ENCODE measurements at regions not wholly inside any gene's neighbourhood (a gene's known extent, or its start where the extent isn't known, plus 50 kb on each side); places are given as distances from the start of the nearest gene placed in this dataset.
A peak's percentile ranks its signal among the peaks of the same experiment; 100 is the strongest.

- Histone ChIP-seq H2AFZ (replicated peaks) (no peak overlapping the region), H3K9me3 (ENCODE audit: low read depth) (no peaks in the 10 kb centered on the region), H4K20me1 (ENCODE audit: low read depth) (no peaks in the 10 kb centered on the region), H3K27ac (no peak overlapping the region), H3K4me3 (no peak overlapping the region), H3K4me1 (no peaks in the 10 kb centered on the region), H3K9ac (no peak overlapping the region), H3K4me2 (no peak overlapping the region), H3K36me3 (no peaks in the 10 kb centered on the region), H3F3A (ENCODE audit: low read depth) (no peaks in the 10 kb centered on the region), H3K79me2 (ENCODE audit: low read depth) (no peaks in the 10 kb centered on the region), H3K27me3 (no peaks in the 10 kb centered on the region)
- no peak for DNase-seq (ENCODE audit: low spot score)
- H3K27ac Mint-ChIP-seq: no peak overlapping the region
- no peak for TF ChIP-seq CTCF (IDR thresholded peaks at IDR 0.05)
- no peaks in the 10 kb centered on the region for H3K4me1 Mint-ChIP-seq
- H3K36me3 Mint-ChIP-seq: no peaks in the 10 kb centered on the region
- no peaks in the 10 kb centered on the region for H3K9me3 Mint-ChIP-seq
- no peak overlapping the region for H3K4me3 Mint-ChIP-seq
- no peaks in the 10 kb centered on the region for H3K27me3 Mint-ChIP-seq (ENCODE audit: insufficient read depth, low read depth)
Observed at GRCh38 chr6:74871757-74872156, 334.1 kb downstream of the COL12A1 start.

- Mint-ChIP-seq H3K9me3 (no peaks in the 10 kb centered on the region), H3K27ac (no peak overlapping the region), H3K4me3 (no peak overlapping the region), H3K36me3 (no peaks in the 10 kb centered on the region), H3K4me1 (no peaks in the 10 kb centered on the region), H3K27me3 (ENCODE audit: insufficient read depth, low read depth) (no peaks in the 10 kb centered on the region)
- H3K36me3 ChIP-seq: no peaks in the 10 kb centered on the region
- no peak overlapping the region for H3K4me2 ChIP-seq
- no peak overlapping the region for H2AFZ ChIP-seq (replicated peaks)
- H3K27ac ChIP-seq: no peak overlapping the region
- no peaks in the 10 kb centered on the region for H3F3A ChIP-seq (ENCODE audit: low read depth)
- no peak overlapping the region for H3K4me3 ChIP-seq
- no peaks in the 10 kb centered on the region for H3K4me1 ChIP-seq
- H3K27me3 ChIP-seq: no peaks in the 10 kb centered on the region
- H3K9ac ChIP-seq: no peak overlapping the region
- no peak for DNase-seq (ENCODE audit: low spot score)
- TF ChIP-seq EZH2phosphoT487 (IDR thresholded peaks at IDR 0.05) (no peak), CTCF (IDR thresholded peaks at IDR 0.05) (peak; percentile 21), EZH2 (IDR thresholded peaks at IDR 0.05) (no peak)
- no peaks in the 10 kb centered on the region for H3K79me2 ChIP-seq (ENCODE audit: low read depth)
- H4K20me1 ChIP-seq (ENCODE audit: low read depth): no peaks in the 10 kb centered on the region
- no peaks in the 10 kb centered on the region for H3K9me3 ChIP-seq (ENCODE audit: low read depth)
Observed at GRCh38 chr6:74870403-74870802, 335.4 kb downstream of the COL12A1 start.

DNA sequence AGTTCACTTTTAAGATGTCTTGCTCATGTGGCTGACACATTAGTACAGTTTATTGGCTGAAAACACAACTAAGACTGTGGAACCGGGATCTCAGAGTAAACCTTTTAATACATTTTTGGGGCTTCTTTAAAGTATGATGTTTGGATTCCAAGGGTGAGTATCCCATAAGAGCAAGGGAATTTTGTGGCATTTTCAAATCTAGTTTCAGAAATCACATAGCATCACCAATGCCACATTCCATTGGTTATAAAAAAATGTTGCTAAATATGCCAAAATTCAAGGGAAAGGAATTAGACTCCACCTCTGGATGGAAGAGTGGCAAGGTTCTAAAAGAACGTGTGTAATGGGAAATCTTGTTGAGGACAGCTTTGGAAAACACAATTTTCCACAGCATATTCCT lies 338.6 kb downstream of the COL12A1 start:
- Mint-ChIP-seq H3K4me3 (no peak overlapping the region), H3K27ac (no peak overlapping the region), H3K27me3 (ENCODE audit: insufficient read depth, low read depth) (no peaks in the 10 kb centered on the region), H3K36me3 (no peaks in the 10 kb centered on the region), H3K9me3 (no peaks in the 10 kb centered on the region), H3K4me1 (no peaks in the 10 kb centered on the region)
- H3K4me3 ChIP-seq: no peak overlapping the region
- DNase-seq (ENCODE audit: low spot score): no peak
- H3K79me2 ChIP-seq (ENCODE audit: low read depth): no peaks in the 10 kb centered on the region
- H2AFZ ChIP-seq (replicated peaks): no peak overlapping the region
- no peak overlapping the region for H3K9ac ChIP-seq
- no peaks in the 10 kb centered on the region for H3K4me1 ChIP-seq
- TF ChIP-seq CTCF (IDR thresholded peaks at IDR 0.05) (no peak), EZH2 (IDR thresholded peaks at IDR 0.05) (no peak), EZH2phosphoT487 (IDR thresholded peaks at IDR 0.05) (no peak)
- H4K20me1 ChIP-seq (ENCODE audit: low read depth): no peaks in the 10 kb centered on the region
- H3F3A ChIP-seq (ENCODE audit: low read depth): no peaks in the 10 kb centered on the region
- H3K27ac ChIP-seq: no peak overlapping the region
- H3K36me3 ChIP-seq: no peaks in the 10 kb centered on the region
- H3K9me3 ChIP-seq (ENCODE audit: low read depth): no peaks in the 10 kb centered on the region
- H3K27me3 ChIP-seq: no peaks in the 10 kb centered on the region
- no peak overlapping the region for H3K4me2 ChIP-seq

DNA sequence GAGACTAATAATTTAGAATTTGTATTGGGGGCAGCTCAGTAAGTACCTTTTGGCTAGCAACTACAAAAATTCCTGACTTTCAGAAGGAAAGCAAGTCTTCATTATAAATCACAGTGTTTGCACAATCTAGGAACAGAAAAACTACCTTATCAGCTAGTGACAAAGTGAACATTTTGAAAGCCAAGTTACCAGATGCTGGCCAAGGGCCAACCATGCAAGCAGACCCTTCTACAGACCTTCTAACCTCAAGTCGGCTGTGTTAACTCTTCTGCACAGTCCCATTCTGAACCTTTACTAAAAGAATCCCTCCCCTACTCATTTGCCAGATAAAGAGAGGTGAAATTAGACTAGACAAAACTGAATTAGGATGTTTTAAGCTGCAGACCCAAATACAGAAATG lies 341.9 kb downstream of the COL12A1 start:
- Histone ChIP-seq H3K79me2 (ENCODE audit: low read depth) (no peaks in the 10 kb centered on the region), H3K4me2 (no peak overlapping the region), H3K9ac (no peak overlapping the region), H3K27me3 (no peaks in the 10 kb centered on the region), H3F3A (ENCODE audit: low read depth) (no peaks in the 10 kb centered on the region), H3K9me3 (ENCODE audit: low read depth) (no peaks in the 10 kb centered on the region), H3K36me3 (no peaks in the 10 kb centered on the region), H4K20me1 (ENCODE audit: low read depth) (no peaks in the 10 kb centered on the region), H3K4me1 (no peaks in the 10 kb centered on the region), H2AFZ (replicated peaks) (no peak overlapping the region), H3K4me3 (no peak overlapping the region), H3K27ac (no peak overlapping the region)
- no peak overlapping the region for H3K27ac Mint-ChIP-seq
- no peaks in the 10 kb centered on the region for H3K4me1 Mint-ChIP-seq
- no peak overlapping the region for H3K4me3 Mint-ChIP-seq
- no peaks in the 10 kb centered on the region for H3K27me3 Mint-ChIP-seq (ENCODE audit: insufficient read depth, low read depth)
- H3K36me3 Mint-ChIP-seq: no peaks in the 10 kb centered on the region
- H3K9me3 Mint-ChIP-seq: no peaks in the 10 kb centered on the region
- TF ChIP-seq EZH2phosphoT487 (IDR thresholded peaks at IDR 0.05): no peak
- no peak for TF ChIP-seq EZH2 (IDR thresholded peaks at IDR 0.05)
- no peak for TF ChIP-seq CTCF (IDR thresholded peaks at IDR 0.05)
- no peak for DNase-seq (ENCODE audit: low spot score)
